Right lung (tissue), 2 donors: ENCODE measurements at regions not wholly inside any gene's neighbourhood (a gene's known extent, or its start where the extent isn't known, plus 50 kb on each side); places are given as distances from the start of the nearest gene placed in this dataset.

Experiments used
- DNase-seq, 2 donors: peaks; one replicate each; pipeline ENCODE4 v3.0.0-alpha.2; 2013

- DNase-seq = no peak
Observed at GRCh38 chr14:34218881-34219280, 243.2 kb downstream of the SPTSSA start.

GRCh38 chr14:34214961-34215360 lies 247.1 kb downstream of the SPTSSA start:
- DNase-seq = no peak

- DNase-seq = no peak
Observed at GRCh38 chr14:34213332-34213731, 248.7 kb downstream of the SPTSSA start.

GRCh38 chr14:34212172-34212929 lies 249.7 kb downstream of the SPTSSA start:
- DNase-seq = no peak

GRCh38 chr14:34211732-34212131 lies 250.3 kb downstream of the SPTSSA start:
- no peak for DNase-seq

GRCh38 chr14:34208532-34208931 lies 253.5 kb downstream of the SPTSSA start:
- no peak for DNase-seq

- DNase-seq = no peak
Observed at GRCh38 chr14:34205799-34206198, 254.9 kb upstream of the EGLN3 start.

- no peak for DNase-seq
Observed at GRCh38 chr14:34204774-34205173, 253.9 kb upstream of the EGLN3 start.

GRCh38 chr14:34203251-34203722 lies 252.4 kb upstream of the EGLN3 start:
- DNase-seq = no peak

- DNase-seq = no peak
Observed at GRCh38 chr14:34201909-34202637, 251.2 kb upstream of the EGLN3 start.

- DNase-seq = no peak
Observed at GRCh38 chr14:34199585-34199984, 248.7 kb upstream of the EGLN3 start.

GRCh38 chr14:34198096-34198495 lies 247.2 kb upstream of the EGLN3 start:
- DNase-seq = no peak

GRCh38 chr14:34195964-34196363 lies 245.1 kb upstream of the EGLN3 start:
- no peak for DNase-seq

- DNase-seq = no peak
Observed at GRCh38 chr14:34190717-34191116, 239.8 kb upstream of the EGLN3 start.

GRCh38 chr14:34189866-34190265 lies 239.0 kb upstream of the EGLN3 start:
- DNase-seq = no peak

GRCh38 chr14:34187519-34188044 lies 236.7 kb upstream of the EGLN3 start:
- no peak for DNase-seq

- no peak for DNase-seq
Observed at GRCh38 chr14:34187061-34187460, 236.2 kb upstream of the EGLN3 start.

GRCh38 chr14:34184126-34184525 lies 233.3 kb upstream of the EGLN3 start:
- DNase-seq = no peak

- DNase-seq = no peak
Observed at GRCh38 chr14:34183478-34183877, 232.6 kb upstream of the EGLN3 start.

- no peak for DNase-seq
Observed at GRCh38 chr14:34181338-34181737, 230.5 kb upstream of the EGLN3 start.

GRCh38 chr14:34180869-34181268 lies 230.0 kb upstream of the EGLN3 start:
- no peak for DNase-seq

- DNase-seq = no peak
Observed at GRCh38 chr14:34180434-34180833, 229.6 kb upstream of the EGLN3 start.

- no peak for DNase-seq
Observed at GRCh38 chr14:34179727-34180126, 228.9 kb upstream of the EGLN3 start.
